IMR-90 (cell line): ENCODE measurements at regions not wholly inside any gene's neighbourhood (a gene's known extent, or its start where the extent isn't known, plus 50 kb on each side); places are given as distances from the start of the nearest gene placed in this dataset.

Experiments
- ATAC-seq: fragments of 200-7000 bp; cut with Tn5 transposase; 2 replicates; pipeline ENCODE4 v1.9.1; 2020; ENCODE audit warnings: low read depth, mild to moderate bottlenecking, moderate library complexity
- BruUV-seq: library from RNA; stranded (reverse); fragments of 400-500 nt; replicated peaks from 2 replicates; lab custom pipeline; 2021; lab: Mats Ljungman, UMichigan
- CTCF ChIA-PET: fragments of 300-600 bp; formaldehyde crosslinking; extraction: SDS; loops from one replicate; lab custom pipeline; 2021; ENCODE audit warnings: antibody characterized with exemption; lab: Yijun Ruan, JAX
- POLR2A ChIA-PET: fragments of 300-600 bp; sonication (Branson Sonifier 250); formaldehyde crosslinking; loops from one replicate; lab custom pipeline; 2022; ENCODE audit warnings: antibody characterized with exemption; ENCODE audit not compliant: unreplicated experiment; lab: Charles Lee
- DNase-seq: peaks from one replicate; pipeline ENCODE4 v3.0.0; 2013
- H2AFZ ChIP-seq: replicated peaks from 2 replicates; pipeline ENCODE3; 2013; ENCODE audit warnings: low read length, mild to moderate bottlenecking; ENCODE audit not compliant: poor library complexity
- H2AK5ac ChIP-seq: 2 replicates; pipeline ENCODE4 v1.6.1; 2013; ENCODE audit warnings: low read depth, low read length, inconsistent platforms
- H2AK9ac ChIP-seq: replicated peaks from 2 replicates; pipeline ENCODE3; 2013; ENCODE audit warnings: mild to moderate bottlenecking, low read depth, low read length, moderate library complexity; ENCODE audit not compliant: poor library complexity
- H2BK120ac ChIP-seq: 2 replicates; pipeline ENCODE4 v1.6.1; 2013; ENCODE audit warnings: low read depth, low read length, inconsistent platforms
- H2BK15ac ChIP-seq: 3 replicates; pipeline ENCODE4 v1.6.1; 2013; ENCODE audit warnings: low read depth, low read length, inconsistent platforms
- H2BK20ac ChIP-seq: 2 replicates; pipeline ENCODE4 v1.6.1; 2013; ENCODE audit warnings: low read depth, mild to moderate bottlenecking, inconsistent platforms, low read length, moderate library complexity
- H2BK5ac ChIP-seq: 2 replicates; pipeline ENCODE4 v1.6.1; 2013; ENCODE audit warnings: mild to moderate bottlenecking, low read depth, low read length, inconsistent platforms; ENCODE audit not compliant: poor library complexity, severe bottlenecking
- H3K14ac ChIP-seq: replicated peaks from 2 replicates; pipeline ENCODE4 v1.6.1; 2013; ENCODE audit warnings: low read depth, low read length, inconsistent platforms
- H3K18ac ChIP-seq: 2 replicates; pipeline ENCODE4 v1.6.1; 2013; ENCODE audit warnings: low read depth, low read length, control low read depth
- H3K23ac ChIP-seq: 2 replicates; pipeline ENCODE4 v1.6.1; 2013; ENCODE audit warnings: low read depth, low read length, inconsistent platforms
- H3K27ac ChIP-seq: 2 replicates; pipeline ENCODE4 v1.5.1; 2013; ENCODE audit warnings: mild to moderate bottlenecking, control low read depth, low read length; ENCODE audit not compliant: insufficient read depth
- H3K27me3 ChIP-seq: 2 replicates; pipeline ENCODE4 v1.6.1; 2013; ENCODE audit warnings: low read length; ENCODE audit not compliant: control insufficient read depth, insufficient read depth
- H3K36me3 ChIP-seq: 2 replicates; pipeline ENCODE4 v1.6.1; 2013; ENCODE audit warnings: low read length, mixed read lengths; ENCODE audit not compliant: control insufficient read depth, insufficient read depth
- H3K4ac ChIP-seq: 2 replicates; pipeline ENCODE4 v1.6.1; 2013; ENCODE audit warnings: low read depth, low read length, inconsistent platforms
- H3K4me1 ChIP-seq: 2 replicates; pipeline ENCODE4 v1.6.1; 2013; ENCODE audit warnings: low read length, mixed read lengths; ENCODE audit not compliant: control insufficient read depth, insufficient read depth
- H3K4me2 ChIP-seq: 2 replicates; pipeline ENCODE4 v1.6.1; 2013; ENCODE audit warnings: low read depth, mild to moderate bottlenecking, control low read depth, low read length, moderate library complexity
- H3K4me3 ChIP-seq: 2 replicates; pipeline ENCODE4 v1.5.1; 2013; ENCODE audit warnings: low read depth, mild to moderate bottlenecking, control low read depth, low read length, moderate library complexity; ENCODE audit not compliant: insufficient read depth
- H3K56ac ChIP-seq: 2 replicates; pipeline ENCODE4 v1.6.1; 2013; ENCODE audit warnings: low read length, inconsistent platforms; ENCODE audit not compliant: insufficient read depth; ENCODE audit errors: extremely low read depth
- H3K79me1 ChIP-seq, 2 experiments: 2 replicates each; pipeline ENCODE4 v1.6.1; 2013; ENCODE audit warnings: low read length in 2 of 2, inconsistent platforms in 1 of 2, low read depth in 1 of 2
- H3K9ac ChIP-seq: 2 replicates; pipeline ENCODE4 v1.6.1; 2013; ENCODE audit warnings: low read depth, low read length, control low read depth
- H3K9me1 ChIP-seq: 2 replicates; pipeline ENCODE4 v1.6.1; 2013; ENCODE audit warnings: low read length, inconsistent platforms; ENCODE audit not compliant: insufficient read depth
- H3K9me3 ChIP-seq: 2 replicates; pipeline ENCODE4 v1.6.1; 2013; ENCODE audit warnings: low read length; ENCODE audit not compliant: control insufficient read depth, insufficient read depth
- H4K20me1 ChIP-seq: 2 replicates; pipeline ENCODE4 v1.6.1; 2013; ENCODE audit warnings: low read length, inconsistent platforms; ENCODE audit not compliant: insufficient read depth
- H4K5ac ChIP-seq: 2 replicates; pipeline ENCODE4 v1.6.1; 2013; ENCODE audit warnings: mild to moderate bottlenecking, low read depth, low read length, control low read depth
- H4K8ac ChIP-seq, 2 experiments: 2 replicates each; pipeline ENCODE4 v1.6.1; 2013; ENCODE audit warnings: low read depth in 2 of 2, low read length in 2 of 2, control low read depth in 1 of 2, inconsistent platforms in 1 of 2
- H4K91ac ChIP-seq: 2 replicates; pipeline ENCODE4 v1.6.1; 2013; ENCODE audit warnings: low read depth, low read length, inconsistent platforms; ENCODE audit not compliant: insufficient read depth
- CHD1 ChIP-seq: IDR thresholded peaks from 2 replicates; pipeline ENCODE4 v1.6.1; 2012; ENCODE audit warnings: low read depth, low read length, improper control_type of control experiment
- MAZ ChIP-seq: IDR thresholded peaks from 2 replicates; pipeline ENCODE4 v1.6.1; 2012; ENCODE audit warnings: low read depth, mild to moderate bottlenecking, low read length, improper control_type of control experiment, moderate library complexity, borderline replicate concordance
- RAD21 ChIP-seq: IDR thresholded peaks from 2 replicates; pipeline ENCODE4 v1.6.1; 2012; ENCODE audit warnings: low read length, improper control_type of control experiment
- WGBS, 2 experiments: methylation state at CpG; one replicate each; pipeline versions ENCODE4 v1.1.5 to v1.1.7; 2013; ENCODE audit warnings: missing lambda C conversion rate in 2 of 2; ENCODE audit not compliant: insufficient read length in 1 of 2; ENCODE audit errors: extremely low coverage in 2 of 2; 5-methylcytosine and 5-hydroxymethylcytosine counted together
- dilution Hi-C: fragments of 300-500 bp; cut with HindIII; formaldehyde crosslinking; loops from one replicate; pipeline ENCODE4 v1.14.3; 2018; ENCODE audit warnings: low sequenced_read_pairs; ENCODE audit not compliant: unreplicated experiment
- in situ Hi-C: fragments of 300-500 bp; cut with MboI; formaldehyde crosslinking; loops from 3 replicates; pipeline ENCODE4 v1.14.3; 2019; ENCODE audit warnings: low sequenced_read_pairs, inconsistent platforms, mixed read lengths
- intact Hi-C: fragments of 100-400 bp; cut with micrococcal nuclease; formaldehyde crosslinking; loops from 2 replicates; pipeline ENCODE4 v1.10.0; 2022
- TF ChIP-seq, protein P1 (sequence below): conservative IDR thresholded peaks from 2 replicates; pipeline ENCODE4 v1.5.1; 2012; ENCODE audit warnings: mild to moderate bottlenecking, low read depth, low read length, improper control_type of control experiment
- TF ChIP-seq, protein P2 (sequence below): fragments of 150-350 bp; IDR thresholded peaks from 2 replicates; pipeline ENCODE4 v1.6.1; 2016; ENCODE audit warnings: low read depth, mild to moderate bottlenecking, low read length, moderate library complexity, borderline replicate concordance

DNA sequence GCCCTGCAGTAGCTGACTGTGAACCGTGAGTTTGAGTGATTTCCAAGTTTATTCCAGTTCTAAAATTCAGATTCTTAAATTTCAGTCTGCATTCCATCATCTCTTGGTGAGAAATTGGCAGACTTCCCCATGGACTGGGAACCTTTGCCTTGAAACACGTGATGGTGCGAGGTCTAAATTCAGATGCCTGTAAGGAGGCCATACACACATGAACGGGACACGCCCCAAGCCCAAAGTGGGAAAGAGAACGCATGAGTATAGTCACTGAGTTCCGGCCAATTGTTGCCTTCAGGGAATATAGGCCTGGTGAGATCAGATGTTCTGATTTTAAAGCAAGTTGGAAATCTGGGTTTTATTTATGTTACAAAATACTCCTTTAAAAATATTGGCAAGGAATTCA lies 1084.4 kb upstream of the WWC1 start:
- in situ Hi-C loops (no loop called here), dilution Hi-C loops (no loop called here)

More for the DNA sequence above, 1084.4 kb upstream of the WWC1 start:
- H3K36me3 ChIP-seq, result no peaks in the 10 kb centered on the region
- H4K5ac ChIP-seq, result no peak overlapping the region
- no peak overlapping the region for H3K4me2 ChIP-seq
- H3K9me1 ChIP-seq, result no peaks in the 10 kb centered on the region
- no peak overlapping the region for H4K91ac ChIP-seq
- H3K56ac ChIP-seq, result no peak overlapping the region
- ATAC-seq (no peak), DNase-seq (no peak)
- no peaks in the 10 kb centered on the region for H3K27me3 ChIP-seq
- CTCF ChIA-PET, result no interaction called here
- no peak overlapping the region for H2AK5ac ChIP-seq
- intact Hi-C loops, result no loop called here
- H4K20me1 ChIP-seq, result no peaks in the 10 kb centered on the region
- no peak overlapping the region for H4K8ac ChIP-seq
- no peak overlapping the region for H3K27ac ChIP-seq
- no peak overlapping the region for H2BK5ac ChIP-seq
- no peak overlapping the region for H3K23ac ChIP-seq
- H3K14ac ChIP-seq, result no peak overlapping the region
- no peak overlapping the region for H2BK20ac ChIP-seq
- H3K4me1 ChIP-seq, result no peaks in the 10 kb centered on the region
- H3K9ac ChIP-seq, result no peak overlapping the region
- BruUV-seq, result no TSS peak
- no peak overlapping the region for H3K18ac ChIP-seq
- no peaks in the 10 kb centered on the region; the same call in 1 of the 2 replicates for H3K9me3 ChIP-seq
- H2AK9ac ChIP-seq, result no peak overlapping the region
- H3K79me1 ChIP-seq, result no peaks in the 10 kb centered on the region
- WGBS, 2 experiments, result 25% methylated on average over 2 of the region's 7 CpGs; no CpG with 5 or more reads in 1 of the 2 experiments
- H2AFZ ChIP-seq, result no peak overlapping the region
- TF ChIP-seq, protein P1, sequence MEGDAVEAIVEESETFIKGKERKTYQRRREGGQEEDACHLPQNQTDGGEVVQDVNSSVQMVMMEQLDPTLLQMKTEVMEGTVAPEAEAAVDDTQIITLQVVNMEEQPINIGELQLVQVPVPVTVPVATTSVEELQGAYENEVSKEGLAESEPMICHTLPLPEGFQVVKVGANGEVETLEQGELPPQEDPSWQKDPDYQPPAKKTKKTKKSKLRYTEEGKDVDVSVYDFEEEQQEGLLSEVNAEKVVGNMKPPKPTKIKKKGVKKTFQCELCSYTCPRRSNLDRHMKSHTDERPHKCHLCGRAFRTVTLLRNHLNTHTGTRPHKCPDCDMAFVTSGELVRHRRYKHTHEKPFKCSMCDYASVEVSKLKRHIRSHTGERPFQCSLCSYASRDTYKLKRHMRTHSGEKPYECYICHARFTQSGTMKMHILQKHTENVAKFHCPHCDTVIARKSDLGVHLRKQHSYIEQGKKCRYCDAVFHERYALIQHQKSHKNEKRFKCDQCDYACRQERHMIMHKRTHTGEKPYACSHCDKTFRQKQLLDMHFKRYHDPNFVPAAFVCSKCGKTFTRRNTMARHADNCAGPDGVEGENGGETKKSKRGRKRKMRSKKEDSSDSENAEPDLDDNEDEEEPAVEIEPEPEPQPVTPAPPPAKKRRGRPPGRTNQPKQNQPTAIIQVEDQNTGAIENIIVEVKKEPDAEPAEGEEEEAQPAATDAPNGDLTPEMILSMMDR, result no peak
- TF ChIP-seq MAZ, result no peak
- TF ChIP-seq CHD1, result no peak
- TF ChIP-seq RAD21, result no peak
- TF ChIP-seq, protein P2, sequence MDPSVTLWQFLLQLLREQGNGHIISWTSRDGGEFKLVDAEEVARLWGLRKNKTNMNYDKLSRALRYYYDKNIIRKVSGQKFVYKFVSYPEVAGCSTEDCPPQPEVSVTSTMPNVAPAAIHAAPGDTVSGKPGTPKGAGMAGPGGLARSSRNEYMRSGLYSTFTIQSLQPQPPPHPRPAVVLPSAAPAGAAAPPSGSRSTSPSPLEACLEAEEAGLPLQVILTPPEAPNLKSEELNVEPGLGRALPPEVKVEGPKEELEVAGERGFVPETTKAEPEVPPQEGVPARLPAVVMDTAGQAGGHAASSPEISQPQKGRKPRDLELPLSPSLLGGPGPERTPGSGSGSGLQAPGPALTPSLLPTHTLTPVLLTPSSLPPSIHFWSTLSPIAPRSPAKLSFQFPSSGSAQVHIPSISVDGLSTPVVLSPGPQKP, result no peak
- H3K4me3 ChIP-seq, result no peak overlapping the region
- H2BK15ac ChIP-seq, result no peak overlapping the region
- POLR2A ChIA-PET, result no interaction called here
- H2BK120ac ChIP-seq, result no peak overlapping the region
- no peak overlapping the region for H3K4ac ChIP-seq
